Body of pancreas (tissue), 4 donors: ENCODE measurements at regions not wholly inside any gene's neighbourhood (a gene's known extent, or its start where the extent isn't known, plus 50 kb on each side); places are given as distances from the start of the nearest gene placed in this dataset.

ENCODE experiments used
- ATAC-seq: fragments of 150-250 bp; one replicate; pipeline ENCODE4 v1.9.1; 2016
- DNase-seq, 4 donors: peaks; one replicate each; pipeline ENCODE4 v3.0.0-alpha.2; 2019
- H3K27ac ChIP-seq, 4 donors: fragments of 200-600 bp; sonication (generic); 1 replicate in 3 of 4; 2 replicates in 1 of 4; pipeline versions ENCODE4 v1.5.1 to v1.6.1; 2016 to 2019; ENCODE audit warnings: mild to moderate bottlenecking in 1 of 4, mixed read lengths in 1 of 4, moderate library complexity in 1 of 4
- H3K27me3 ChIP-seq, 2 donors: fragments of 200-600 bp; sonication (generic); one replicate each; pipeline ENCODE4 v1.6.0; 2016; ENCODE audit warnings: mild to moderate bottlenecking in 1 of 2
- H3K36me3 ChIP-seq, 2 donors: fragments of 200-600 bp; sonication (generic); replicated peaks in 1 of 2; 2 replicates each; pipeline ENCODE4 v1.5.1; 2016; ENCODE audit warnings: low read depth in 2 of 2; ENCODE audit not compliant: insufficient read depth in 1 of 2
- H3K4me1 ChIP-seq: fragments of 200-600 bp; sonication (generic); one replicate; pipeline ENCODE4 v1.6.0; 2016
- H3K4me3 ChIP-seq, 2 donors: fragments of 200-600 bp; sonication (generic); 1 replicate in 1 of 2; 2 replicates in 1 of 2; pipeline ENCODE4 v1.5.1; 2016 to 2019
- H3K9me3 ChIP-seq, 3 donors: fragments of 200-600 bp; sonication (generic); 1 replicate in 2 of 3; 2 replicates in 1 of 3; pipeline ENCODE4 v1.5.1; 2016
- POLR2A ChIP-seq, 3 donors: fragments of 450-650 bp; IDR thresholded peaks; one replicate each; pipeline ENCODE4 v1.6.1; 2016; ENCODE audit warnings: antibody characterized with exemption in 3 of 3, mild to moderate bottlenecking in 2 of 3
- WGBS, 2 donors: methylation state at CpG; one replicate each; pipeline ENCODE4 v1.1.5; 2017; 5-methylcytosine and 5-hydroxymethylcytosine counted together
- intact Hi-C: fragments of 100-400 bp; cut with DNase I; formaldehyde crosslinking; loops from one replicate; pipeline ENCODE4 v1.15.1; 2023
- TF ChIP-seq, protein P1 (sequence below), 7 experiments: fragments of 450-650 bp in 4 of 7; fragments of 200-600 bp in 3 of 7; sonication (generic) in 3 of 7; IDR thresholded peaks; one replicate each; pipeline ENCODE4 v1.5.1; 2016 to 2019; ENCODE audit warnings: antibody characterized with exemption in 7 of 7

DNA sequence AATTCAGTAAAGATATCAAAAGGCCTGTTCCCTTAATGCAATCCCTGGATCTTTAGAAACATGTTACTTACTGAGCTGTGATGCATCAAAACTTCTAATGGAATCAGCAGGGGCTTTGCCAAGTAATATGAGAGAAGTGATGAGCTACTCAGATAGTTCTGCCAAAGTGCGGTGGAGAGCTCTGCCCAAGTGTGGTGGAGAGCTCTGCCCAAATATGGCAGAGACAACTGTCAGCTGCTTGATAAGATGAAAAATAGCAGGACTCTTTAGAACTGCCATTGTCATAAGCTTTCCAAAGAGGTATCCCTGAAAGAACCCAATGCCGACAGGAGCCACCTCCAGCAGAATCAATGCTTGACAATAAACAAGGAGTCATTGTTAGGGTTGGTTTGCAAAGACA lies 167.9 kb upstream of the SLC39A10 start:
- no peaks in the 10 kb centered on the region for H3K36me3 ChIP-seq
- DNase-seq (no peak), ATAC-seq (no peak)
- 90 to 100% methylated on average over 2 of the region's 2 CpGs for WGBS, 2 donors
- TF ChIP-seq POLR2A (IDR thresholded peaks at IDR 0.05): no peak
- TF ChIP-seq, protein P1, sequence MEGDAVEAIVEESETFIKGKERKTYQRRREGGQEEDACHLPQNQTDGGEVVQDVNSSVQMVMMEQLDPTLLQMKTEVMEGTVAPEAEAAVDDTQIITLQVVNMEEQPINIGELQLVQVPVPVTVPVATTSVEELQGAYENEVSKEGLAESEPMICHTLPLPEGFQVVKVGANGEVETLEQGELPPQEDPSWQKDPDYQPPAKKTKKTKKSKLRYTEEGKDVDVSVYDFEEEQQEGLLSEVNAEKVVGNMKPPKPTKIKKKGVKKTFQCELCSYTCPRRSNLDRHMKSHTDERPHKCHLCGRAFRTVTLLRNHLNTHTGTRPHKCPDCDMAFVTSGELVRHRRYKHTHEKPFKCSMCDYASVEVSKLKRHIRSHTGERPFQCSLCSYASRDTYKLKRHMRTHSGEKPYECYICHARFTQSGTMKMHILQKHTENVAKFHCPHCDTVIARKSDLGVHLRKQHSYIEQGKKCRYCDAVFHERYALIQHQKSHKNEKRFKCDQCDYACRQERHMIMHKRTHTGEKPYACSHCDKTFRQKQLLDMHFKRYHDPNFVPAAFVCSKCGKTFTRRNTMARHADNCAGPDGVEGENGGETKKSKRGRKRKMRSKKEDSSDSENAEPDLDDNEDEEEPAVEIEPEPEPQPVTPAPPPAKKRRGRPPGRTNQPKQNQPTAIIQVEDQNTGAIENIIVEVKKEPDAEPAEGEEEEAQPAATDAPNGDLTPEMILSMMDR (IDR thresholded peaks at IDR 0.05): no peak
- no peak overlapping the region for H3K27ac ChIP-seq
- no peaks in the 10 kb centered on the region for H3K4me1 ChIP-seq
- H3K27me3 ChIP-seq: no peaks in the 10 kb centered on the region
- H3K9me3 ChIP-seq: no peaks in the 10 kb centered on the region
- no peak overlapping the region for H3K4me3 ChIP-seq
- intact Hi-C loops: no loop called here

DNA sequence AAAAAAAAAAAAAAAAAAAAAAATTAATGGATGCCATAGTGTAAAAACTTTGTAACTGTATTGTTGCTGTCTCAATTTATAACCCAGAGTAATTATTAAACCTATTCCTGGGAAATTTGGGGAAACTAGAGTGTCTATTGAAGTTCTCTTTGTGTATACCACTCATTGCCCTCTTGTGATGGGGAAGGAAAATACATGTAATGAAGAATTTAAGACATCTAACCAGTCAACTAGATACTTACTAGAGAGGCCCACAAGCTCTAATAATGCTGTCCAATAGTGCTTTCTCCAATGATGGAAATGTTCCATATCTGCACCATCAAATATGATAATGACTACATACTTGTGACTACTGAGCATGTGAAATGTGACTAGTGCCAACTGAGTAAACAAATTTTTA lies 168.5 kb upstream of the SLC39A10 start:
- ATAC-seq: no peak
- TF ChIP-seq POLR2A (IDR thresholded peaks at IDR 0.05): no peak
- TF ChIP-seq, protein P1 (IDR thresholded peaks at IDR 0.05): no peak
- intact Hi-C loops: no loop called here

DNA sequence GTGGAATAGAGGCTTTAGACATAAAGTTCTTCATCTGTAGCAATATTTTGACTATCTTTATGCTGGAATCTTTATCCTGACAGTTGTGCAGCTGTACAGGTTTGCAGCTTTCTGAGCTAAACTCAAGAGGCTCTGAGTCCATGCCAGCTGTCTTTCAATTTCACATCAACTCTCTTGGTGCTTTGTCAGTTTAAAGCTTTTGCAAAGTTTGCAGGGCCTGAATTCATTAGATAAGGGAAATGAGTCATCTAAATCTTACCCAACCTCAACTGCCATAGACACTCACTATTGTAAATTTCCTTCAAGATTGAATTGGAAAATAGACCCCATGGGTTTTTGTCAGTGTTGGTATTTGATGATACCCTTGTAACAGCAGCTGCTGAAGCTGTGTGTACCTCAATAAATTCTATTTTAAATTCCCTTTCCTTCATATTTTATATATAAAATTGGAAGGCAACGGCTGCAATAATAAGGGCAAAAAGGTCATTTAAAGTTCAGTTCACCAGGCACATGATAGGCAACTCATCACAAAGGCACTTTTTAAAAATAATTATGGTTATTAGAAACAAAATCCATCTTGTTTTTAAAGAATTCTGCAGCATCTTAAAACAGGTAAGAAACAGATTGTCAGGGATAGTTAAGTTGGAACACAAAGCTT lies 169.9 kb upstream of the SLC39A10 start:
- Histone ChIP-seq H3K27ac (no peak overlapping the region), H3K36me3 (no peaks in the 10 kb centered on the region), H3K9me3 (no peaks in the 10 kb centered on the region), H3K27me3 (no peaks in the 10 kb centered on the region), H3K4me1 (no peaks in the 10 kb centered on the region), H3K4me3 (no peak overlapping the region)
- WGBS, 2 donors: 63 to 64% methylated on average over 1 of the region's 1 CpG
- intact Hi-C loops: no loop called here
- TF ChIP-seq, protein P1 (IDR thresholded peaks at IDR 0.05): no peak
- no peak for TF ChIP-seq POLR2A (IDR thresholded peaks at IDR 0.05)
- no peak for ATAC-seq
- no peak for DNase-seq

More for the DNA sequence above, 168.5 kb upstream of the SLC39A10 start:
- Histone ChIP-seq H3K4me1 (no peaks in the 10 kb centered on the region), H3K27me3 (no peaks in the 10 kb centered on the region), H3K9me3 (no peaks in the 10 kb centered on the region), H3K27ac (no peak overlapping the region), H3K4me3 (no peak overlapping the region), H3K36me3 (no peaks in the 10 kb centered on the region)
- no peak for DNase-seq

DNA sequence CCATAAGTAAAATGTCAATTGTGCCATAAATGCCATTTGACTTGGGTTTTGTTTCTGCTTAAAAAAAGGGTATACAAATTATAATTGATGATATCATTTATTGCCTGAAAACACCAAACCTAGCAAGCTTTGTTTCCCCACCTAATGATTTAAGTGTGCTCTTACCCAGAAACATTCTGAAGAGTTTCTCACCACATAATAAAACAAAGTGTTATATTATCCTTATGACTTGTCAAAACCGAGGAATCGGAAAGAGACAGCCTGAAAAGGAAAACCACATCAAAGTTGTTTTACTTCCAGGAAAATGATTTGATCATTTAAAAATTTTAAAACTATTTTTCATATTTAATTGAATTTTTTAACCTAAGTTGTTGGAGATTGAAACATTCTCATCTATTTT lies 170.5 kb upstream of the SLC39A10 start:
- WGBS, 2 donors: 55 to 91% methylated on average over 2 of the region's 2 CpGs
- no peaks in the 10 kb centered on the region for H3K27me3 ChIP-seq
- no peak for DNase-seq
- intact Hi-C loops: no loop called here
- no peak overlapping the region for H3K4me3 ChIP-seq
- TF ChIP-seq, protein P1 (IDR thresholded peaks at IDR 0.05): no peak
- no peak for TF ChIP-seq POLR2A (IDR thresholded peaks at IDR 0.05)
- no peaks in the 10 kb centered on the region for H3K9me3 ChIP-seq
- ATAC-seq: no peak
- H3K4me1 ChIP-seq: no peaks in the 10 kb centered on the region
- H3K36me3 ChIP-seq: no peaks in the 10 kb centered on the region
- no peak overlapping the region for H3K27ac ChIP-seq

DNA sequence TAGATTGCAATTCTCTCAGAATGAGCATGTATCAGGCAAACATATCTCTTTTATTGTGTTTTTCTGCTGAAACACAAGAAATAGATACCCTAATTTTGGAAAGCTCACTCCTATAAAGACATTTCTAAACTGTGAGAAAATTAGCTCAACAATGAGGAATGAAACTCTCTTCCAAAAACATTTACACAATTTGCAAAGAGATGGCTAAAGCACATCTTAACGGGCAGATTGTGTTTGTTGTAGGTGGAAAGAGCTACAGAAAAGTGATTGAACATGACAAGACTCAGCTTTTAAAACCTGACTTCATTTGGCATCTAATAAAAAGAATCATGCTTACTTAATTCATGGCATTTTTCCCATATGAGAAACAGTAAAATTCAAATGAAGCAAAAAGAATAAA lies 175.0 kb upstream of the SLC39A10 start:
- H3K27me3 ChIP-seq: no peaks in the 10 kb centered on the region

More for the DNA sequence above, 175.0 kb upstream of the SLC39A10 start:
- 36 to 42% methylated on average over 1 of the region's 1 CpG for WGBS, 2 donors
- TF ChIP-seq, protein P1 (IDR thresholded peaks at IDR 0.05): no peak
- TF ChIP-seq POLR2A (IDR thresholded peaks at IDR 0.05): no peak
- Histone ChIP-seq H3K4me3 (no peak overlapping the region), H3K36me3 (no peaks in the 10 kb centered on the region), H3K9me3 (no peaks in the 10 kb centered on the region), H3K27ac (no peak overlapping the region), H3K4me1 (no peaks in the 10 kb centered on the region)
- no peak for DNase-seq
- ATAC-seq: no peak
- intact Hi-C loops: no loop called here
